ENCODE measurements at regions not wholly inside any gene's neighbourhood (a gene's known extent, or its start where the extent isn't known, plus 50 kb on each side); places are given as distances from the start of the nearest gene placed in this dataset.
A peak's percentile ranks its signal among the peaks of the same experiment; 100 is the strongest.

DNA sequence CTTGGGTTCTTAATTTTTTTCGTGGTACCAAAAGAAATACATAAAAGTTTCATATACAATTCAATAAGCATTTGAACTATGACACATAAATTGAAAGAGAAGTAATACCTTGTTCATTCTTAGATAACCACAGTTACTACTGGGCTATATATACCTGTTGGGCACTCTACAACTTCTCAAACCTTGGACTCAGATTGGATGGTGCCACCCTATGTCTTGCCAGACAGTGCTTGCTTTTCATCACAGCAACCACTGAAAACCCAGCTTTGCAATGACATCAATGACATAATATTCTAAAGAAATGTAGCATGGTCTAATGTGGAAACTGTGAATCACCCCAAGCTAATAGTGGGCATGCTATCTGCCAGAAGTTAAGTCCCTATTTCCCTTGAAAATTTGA lies 62.8 kb upstream of the DPH5 start:
- Histone ChIP-seq H3K4me1 (ENCODE audit: insufficient read depth) (no peaks in the 10 kb centered on the region), H2AFZ (no peak overlapping the region), H3K27me3 (replicated peaks; ENCODE audit: insufficient read depth) (no peaks in the 10 kb centered on the region), H3K4me2 (ENCODE audit: unreplicated experiment) (no peak overlapping the region), H3K79me2 (ENCODE audit: insufficient read depth) (no peaks in the 10 kb centered on the region), H3K36me3 (ENCODE audit: low read depth) (no peaks in the 10 kb centered on the region), H4K20me1 (ENCODE audit: insufficient read depth) (no peaks in the 10 kb centered on the region), H3K4me3 (no peak overlapping the region), H3K9ac (no peak overlapping the region), H3F3A (ENCODE audit: insufficient read depth) (no peaks in the 10 kb centered on the region), H3K27ac (no peak overlapping the region), H3K9me2 (ENCODE audit: insufficient read depth) (no peaks in the 10 kb centered on the region), H3K9me3 (ENCODE audit: low read depth) (no peaks in the 10 kb centered on the region)
- DNase-seq = peak; percentile 14
- in situ Hi-C loops (cut with MboI) = no loop called here
- WGBS, 2 experiments (ENCODE audit: low coverage in 1 of 2, low lambda C conversion rate in 2 of 2, missing lambda C conversion rate in 2 of 2) = 98 to 100% methylated on average over 1 of the region's 1 CpG
- no peak for TF ChIP-seq EZH2phosphoT487 (IDR thresholded peaks at IDR 0.05; ENCODE audit: insufficient read depth, low read depth)
- no peak for TF ChIP-seq EZH2 (IDR thresholded peaks at IDR 0.05; ENCODE audit: insufficient read depth, poor library complexity, severe bottlenecking)

DNA sequence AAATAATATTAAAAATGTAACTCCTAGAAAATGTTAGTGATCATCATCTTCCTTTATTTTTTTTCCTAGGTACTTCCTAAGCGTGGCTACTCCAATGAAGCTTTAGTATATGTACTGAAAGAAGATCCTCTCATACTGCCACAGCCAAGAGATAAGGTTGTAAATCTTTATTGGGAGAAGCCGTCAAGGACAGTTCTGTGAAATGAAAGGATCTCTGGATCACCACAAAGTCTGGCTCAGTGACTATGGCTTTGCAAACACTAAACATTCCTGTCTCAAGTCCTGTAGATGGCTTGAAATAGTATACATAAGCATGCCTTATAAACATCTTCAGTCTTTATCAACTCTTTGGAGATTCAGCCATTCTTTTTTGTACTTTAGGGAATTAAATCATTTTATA lies 61.2 kb upstream of the DPH5 start:
- Histone ChIP-seq H3K9ac (no peak overlapping the region), H3K79me2 (ENCODE audit: insufficient read depth) (no peaks in the 10 kb centered on the region), H3K4me1 (ENCODE audit: insufficient read depth) (no peaks in the 10 kb centered on the region), H3K4me3 (no peak overlapping the region), H3K4me2 (ENCODE audit: unreplicated experiment) (no peak overlapping the region), H3K36me3 (ENCODE audit: low read depth) (no peaks in the 10 kb centered on the region), H4K20me1 (ENCODE audit: insufficient read depth) (no peaks in the 10 kb centered on the region), H3K27me3 (replicated peaks; ENCODE audit: insufficient read depth) (no peaks in the 10 kb centered on the region), H3K9me3 (ENCODE audit: low read depth) (no peaks in the 10 kb centered on the region), H3K27ac (no peak overlapping the region), H3F3A (ENCODE audit: insufficient read depth) (no peaks in the 10 kb centered on the region), H3K9me2 (ENCODE audit: insufficient read depth) (no peaks in the 10 kb centered on the region), H2AFZ (no peak overlapping the region)
- TF ChIP-seq EZH2phosphoT487 (IDR thresholded peaks at IDR 0.05; ENCODE audit: insufficient read depth, low read depth) (no peak), EZH2 (IDR thresholded peaks at IDR 0.05; ENCODE audit: insufficient read depth, poor library complexity, severe bottlenecking) (no peak)
- WGBS, 2 experiments (ENCODE audit: low coverage in 1 of 2, low lambda C conversion rate in 2 of 2, missing lambda C conversion rate in 2 of 2) = 73 to 84% methylated on average over 2 of the region's 2 CpGs
- in situ Hi-C loops (cut with MboI) = no loop called here
- no peak for DNase-seq

DNA sequence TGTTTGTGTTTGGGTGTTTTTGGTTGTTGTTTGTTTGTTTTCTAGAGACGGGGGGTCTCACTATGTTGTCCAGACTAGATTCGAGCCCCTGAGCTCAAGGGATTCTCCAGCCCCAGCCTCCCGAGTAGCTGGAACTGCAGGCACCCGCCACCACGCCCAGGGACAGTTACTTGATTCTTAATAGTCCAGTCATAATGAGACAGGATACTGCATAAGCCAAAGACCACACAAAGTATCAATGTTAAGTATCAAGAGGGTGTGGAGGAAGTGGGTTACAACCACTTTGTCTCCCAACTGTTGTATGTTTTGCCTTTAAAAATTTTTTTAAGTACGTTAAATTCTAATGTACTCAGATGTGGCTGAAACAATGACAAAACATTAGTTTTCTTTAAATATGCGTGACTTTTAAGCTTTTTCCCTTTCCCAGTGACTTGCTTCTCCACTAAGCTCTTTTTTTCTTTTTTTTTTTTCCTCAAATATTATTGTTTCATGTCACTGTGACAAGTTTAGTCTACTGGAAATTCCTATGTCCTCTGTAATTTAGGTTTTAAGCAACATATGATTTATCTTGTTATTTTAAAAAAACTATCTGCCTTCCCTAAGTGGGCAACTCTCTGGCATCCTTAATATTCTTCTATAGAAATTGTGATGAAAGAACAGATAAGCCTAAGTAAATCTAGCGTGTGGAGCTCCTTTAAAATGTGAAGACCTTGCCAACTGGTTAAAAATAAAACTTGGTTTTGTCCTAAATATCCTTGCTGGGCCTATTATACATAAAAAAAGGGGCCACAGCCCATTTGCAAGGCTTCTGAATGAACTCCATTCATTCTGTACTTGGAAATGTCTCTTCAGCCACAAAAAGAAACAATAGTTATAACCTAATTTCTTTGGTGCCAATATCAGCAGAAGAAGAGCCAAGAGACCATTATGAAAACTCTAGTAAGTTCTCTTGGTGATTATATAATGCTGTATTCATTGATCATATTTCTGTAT lies 56.2 kb upstream of the DPH5 start:
- H3K27ac ChIP-seq = no peak overlapping the region
- no peaks in the 10 kb centered on the region for H4K20me1 ChIP-seq (ENCODE audit: insufficient read depth)
- H3K4me2 ChIP-seq (ENCODE audit: unreplicated experiment) = no peak overlapping the region
- no peaks in the 10 kb centered on the region for H3F3A ChIP-seq (ENCODE audit: insufficient read depth)
- 94 to 96% methylated on average over 8 of the region's 8 CpGs for WGBS, 2 experiments (ENCODE audit: low coverage in 1 of 2, low lambda C conversion rate in 2 of 2, missing lambda C conversion rate in 2 of 2)
- no peaks in the 10 kb centered on the region for H3K27me3 ChIP-seq (replicated peaks; ENCODE audit: insufficient read depth)
- H3K4me1 ChIP-seq (ENCODE audit: insufficient read depth) = no peaks in the 10 kb centered on the region
- no peaks in the 10 kb centered on the region for H3K9me3 ChIP-seq (ENCODE audit: low read depth)
- H3K79me2 ChIP-seq (ENCODE audit: insufficient read depth) = no peaks in the 10 kb centered on the region
- DNase-seq = no peak
- no peaks in the 10 kb centered on the region for H3K9me2 ChIP-seq (ENCODE audit: insufficient read depth)
- no peaks in the 10 kb centered on the region for H3K36me3 ChIP-seq (ENCODE audit: low read depth)
- in situ Hi-C loops (cut with MboI) = no loop called here
- H3K4me3 ChIP-seq = no peak overlapping the region
- H3K9ac ChIP-seq = no peak overlapping the region
- TF ChIP-seq EZH2 (IDR thresholded peaks at IDR 0.05; ENCODE audit: insufficient read depth, poor library complexity, severe bottlenecking) (no peak), EZH2phosphoT487 (IDR thresholded peaks at IDR 0.05; ENCODE audit: insufficient read depth, low read depth) (no peak)
- H2AFZ ChIP-seq = no peak overlapping the region

- TF ChIP-seq EZH2phosphoT487 (IDR thresholded peaks at IDR 0.05; ENCODE audit: insufficient read depth, low read depth) = no peak
- TF ChIP-seq EZH2 (IDR thresholded peaks at IDR 0.05; ENCODE audit: insufficient read depth, poor library complexity, severe bottlenecking) = no peak
- no peaks in the 10 kb centered on the region for H3F3A ChIP-seq (ENCODE audit: insufficient read depth)
- H4K20me1 ChIP-seq (ENCODE audit: insufficient read depth) = no peaks in the 10 kb centered on the region
- H3K9me3 ChIP-seq (ENCODE audit: low read depth) = no peaks in the 10 kb centered on the region
- H3K79me2 ChIP-seq (ENCODE audit: insufficient read depth) = no peaks in the 10 kb centered on the region
- no peak overlapping the region for H3K4me3 ChIP-seq
- no peak overlapping the region for H3K27ac ChIP-seq
- H3K36me3 ChIP-seq (ENCODE audit: low read depth) = no peaks in the 10 kb centered on the region
- no peak for DNase-seq
- 84 to 94% methylated on average over 3 of the region's 3 CpGs for WGBS, 2 experiments (ENCODE audit: low coverage in 1 of 2, low lambda C conversion rate in 2 of 2, missing lambda C conversion rate in 2 of 2)
- no peaks in the 10 kb centered on the region for H3K9me2 ChIP-seq (ENCODE audit: insufficient read depth)
- no peaks in the 10 kb centered on the region for H3K4me1 ChIP-seq (ENCODE audit: insufficient read depth)
- no peak overlapping the region for H3K9ac ChIP-seq
- H3K27me3 ChIP-seq (replicated peaks; ENCODE audit: insufficient read depth) = no peaks in the 10 kb centered on the region
- in situ Hi-C loops (cut with MboI) = no loop called here
- no peak overlapping the region for H3K4me2 ChIP-seq (ENCODE audit: unreplicated experiment)
- H2AFZ ChIP-seq = no peak overlapping the region
These were observed 55.3 kb upstream of the DPH5 start for GRCh38 chr1:101080859-101081258.

All from GM23248 (cell line).